ENCODE measurements at regions not wholly inside any gene's neighbourhood (a gene's known extent, or its start where the extent isn't known, plus 50 kb on each side); places are given as distances from the start of the nearest gene placed in this dataset.

- Histone ChIP-seq H3K4me3 (ENCODE audit: low read depth in 1 of 3, low read length in 3 of 3) (no peak overlapping the region), H3K4me1 (ENCODE audit: control insufficient read depth in 4 of 4, insufficient read depth in 4 of 4, low read length in 3 of 4) (no peaks in the 10 kb centered on the region), H3K27me3 (ENCODE audit: control insufficient read depth in 4 of 4, insufficient read depth in 4 of 4, low read length in 3 of 4) (peaks cover 0 to 2% (median 0%) of the 10 kb centered on the region in 4 donors), H3K9ac (ENCODE audit: low read depth in 1 of 2, low read length in 2 of 2) (no peak overlapping the region), H3K27ac (ENCODE audit: low read depth in 1 of 2, low read length in 2 of 2) (no peak overlapping the region), H3K9me3 (ENCODE audit: control insufficient read depth in 4 of 4, low read length in 3 of 4) (peaks cover 0 to 4% (median 1%) of the 10 kb centered on the region in 4 donors), H3K36me3 (ENCODE audit: control insufficient read depth in 4 of 4, insufficient read depth in 3 of 4, low read depth in 1 of 4, low read length in 3 of 4) (no peaks in the 10 kb centered on the region)
- TF ChIP-seq GABPA (IDR thresholded peaks at IDR 0.05 in 1 of 2, conservative IDR thresholded peaks at IDR 0.05 in 1 of 2) = no peak
- TF ChIP-seq ZBTB33 (IDR thresholded peaks at IDR 0.05) = no peak
- TF ChIP-seq YY1 (IDR thresholded peaks at IDR 0.05) = no peak
- no peak for TF ChIP-seq JUND (IDR thresholded peaks at IDR 0.05)
- no peak for TF ChIP-seq CTCF (IDR thresholded peaks at IDR 0.05; ENCODE audit: low read depth, low read length, missing input control)
- 77% methylated on average over 5 of the region's 5 CpGs for WGBS
- DNase-seq (ENCODE audit: low spot score) = no peak
Measured at GRCh38 chr12:115623275-115623674, 654.2 kb downstream of the MED13L start.

GRCh38 chr12:115620816-115621215, 656.7 kb downstream of the MED13L start:
- no peak overlapping the region for H3K4me3 ChIP-seq (ENCODE audit: low read depth in 1 of 3, low read length in 3 of 3)
- no peak for TF ChIP-seq TAF1 (conservative IDR thresholded peaks at IDR 0.05)
- no peak for TF ChIP-seq MAX (IDR thresholded peaks at IDR 0.05)
- no peak for TF ChIP-seq FOXA2 (IDR thresholded peaks at IDR 0.05)
- no peak for TF ChIP-seq EGR1 (IDR thresholded peaks at IDR 0.05; ENCODE audit: low read depth in 2 of 2)
- no peak for TF ChIP-seq JUND (IDR thresholded peaks at IDR 0.05)
- no peak for TF ChIP-seq ATF3 (IDR thresholded peaks at IDR 0.05)
- no peak for TF ChIP-seq GABPA (IDR thresholded peaks at IDR 0.05 in 1 of 2, conservative IDR thresholded peaks at IDR 0.05 in 1 of 2)
- no peak overlapping the region for H3K9ac ChIP-seq (ENCODE audit: low read depth in 1 of 2, low read length in 2 of 2)
- H3K27ac ChIP-seq (ENCODE audit: low read depth in 1 of 2, low read length in 2 of 2) = no peak overlapping the region
- 62% methylated on average over 4 of the region's 4 CpGs for WGBS
- H3K27me3 ChIP-seq (ENCODE audit: control insufficient read depth in 4 of 4, insufficient read depth in 4 of 4, low read length in 3 of 4) = peaks cover 0 to 2% (median 0%) of the 10 kb centered on the region in 4 donors
- H3K36me3 ChIP-seq (ENCODE audit: control insufficient read depth in 4 of 4, insufficient read depth in 3 of 4, low read depth in 1 of 4, low read length in 3 of 4) = no peaks in the 10 kb centered on the region
- DNase-seq (ENCODE audit: low spot score) = no peak
- peaks cover 0 to 5% (median 1%) of the 10 kb centered on the region in 4 donors for H3K9me3 ChIP-seq (ENCODE audit: control insufficient read depth in 4 of 4, low read length in 3 of 4)
- no peaks in the 10 kb centered on the region for H3K4me1 ChIP-seq (ENCODE audit: control insufficient read depth in 4 of 4, insufficient read depth in 4 of 4, low read length in 3 of 4)

- Histone ChIP-seq H3K9ac (ENCODE audit: low read depth in 1 of 2, low read length in 2 of 2) (no peak overlapping the region), H3K4me1 (ENCODE audit: control insufficient read depth in 4 of 4, insufficient read depth in 4 of 4, low read length in 3 of 4) (no peaks in the 10 kb centered on the region), H3K36me3 (ENCODE audit: control insufficient read depth in 4 of 4, insufficient read depth in 3 of 4, low read depth in 1 of 4, low read length in 3 of 4) (no peaks in the 10 kb centered on the region), H3K27ac (ENCODE audit: low read depth in 1 of 2, low read length in 2 of 2) (no peak overlapping the region), H3K9me3 (ENCODE audit: control insufficient read depth in 4 of 4, low read length in 3 of 4) (peaks cover 0 to 2% (median 0%) of the 10 kb centered on the region in 4 donors), H3K27me3 (ENCODE audit: control insufficient read depth in 4 of 4, insufficient read depth in 4 of 4, low read length in 3 of 4) (peaks cover 0 to 2% (median 0%) of the 10 kb centered on the region in 4 donors), H3K4me3 (ENCODE audit: low read depth in 1 of 3, low read length in 3 of 3) (no peak overlapping the region)
- WGBS = 40% methylated on average over 3 of the region's 3 CpGs
- no peak for DNase-seq (ENCODE audit: low spot score)
- TF ChIP-seq REST (IDR thresholded peaks at IDR 0.05) = no peak
- no peak for TF ChIP-seq MAX (IDR thresholded peaks at IDR 0.05)
- no peak for TF ChIP-seq ZBTB33 (IDR thresholded peaks at IDR 0.05)
- TF ChIP-seq NR2F2 (IDR thresholded peaks at IDR 0.05) = no peak
- TF ChIP-seq HNF4A (conservative IDR thresholded peaks at IDR 0.05) = no peak
- TF ChIP-seq CTCF (IDR thresholded peaks at IDR 0.05; ENCODE audit: low read depth, low read length, missing input control) = no peak
- no peak for TF ChIP-seq ATF3 (IDR thresholded peaks at IDR 0.05)
Measured at GRCh38 chr12:115619889-115620288, 657.6 kb downstream of the MED13L start.

All from liver (tissue), 8 donors.